WTC11 (cell line): ENCODE measurements at regions not wholly inside any gene's neighbourhood (a gene's known extent, or its start where the extent isn't known, plus 50 kb on each side); places are given as distances from the start of the nearest gene placed in this dataset.

Experiments used
- ATF1 ChIP-seq: sonication (generic); formaldehyde crosslinking; IDR thresholded peaks from 2 replicates; pipeline ENCODE4 v1.8.1; 2023; ENCODE audit warnings: mild to moderate bottlenecking, moderate library complexity, missing genetic modification reagents
- ESRRA ChIP-seq: sonication (generic); formaldehyde crosslinking; IDR thresholded peaks from 2 replicates; pipeline ENCODE4 v1.8.1; 2022; ENCODE audit warnings: mild to moderate bottlenecking, missing genetic modification reagents, borderline replicate concordance
- JUN ChIP-seq: sonication (generic); formaldehyde crosslinking; IDR thresholded peaks from 2 replicates; pipeline ENCODE4 v1.8.0; 2023; ENCODE audit warnings: mild to moderate bottlenecking, missing genetic modification reagents
- KAT7 ChIP-seq: sonication (generic); formaldehyde crosslinking; IDR thresholded peaks from 2 replicates; pipeline ENCODE4 v1.8.1; 2023; ENCODE audit warnings: missing genetic modification reagents, mild to moderate bottlenecking, borderline replicate concordance
- NR3C1 ChIP-seq: sonication (generic); formaldehyde crosslinking; conservative IDR thresholded peaks from 2 replicates; pipeline ENCODE4 v1.8.1; 2023; ENCODE audit warnings: low read depth, mild to moderate bottlenecking, missing genetic modification reagents
- SOX15 ChIP-seq: fragments of 250-450 bp; sonication (Bioruptor Pico); IDR thresholded peaks from 2 replicates; pipeline ENCODE4 v1.9.0; 2021; ENCODE audit warnings: mild to moderate bottlenecking
- TEAD4 ChIP-seq: sonication (generic); formaldehyde crosslinking; IDR thresholded peaks from 2 replicates; pipeline ENCODE4 v1.8.0; 2022; ENCODE audit warnings: mild to moderate bottlenecking, missing genetic modification reagents
- ZNF121 ChIP-seq: sonication (generic); formaldehyde crosslinking; IDR thresholded peaks from 2 replicates; pipeline ENCODE4 v1.8.0; 2023; ENCODE audit warnings: missing genetic modification reagents
- TF ChIP-seq, protein P1 (sequence below): fragments of 200-600 bp; IDR thresholded peaks from 2 replicates; pipeline ENCODE4 v1.8.0; 2022; ENCODE audit warnings: antibody characterized with exemption
- TF ChIP-seq, protein P2 (sequence below): sonication (generic); formaldehyde crosslinking; IDR thresholded peaks from 2 replicates; pipeline ENCODE4 v1.8.1; 2023; ENCODE audit warnings: mild to moderate bottlenecking, missing genetic modification reagents
- TF ChIP-seq, protein P3 (sequence below): sonication (generic); formaldehyde crosslinking; conservative IDR thresholded peaks from 2 replicates; pipeline ENCODE4 v1.8.1; 2022; ENCODE audit warnings: mild to moderate bottlenecking, missing genetic modification reagents

DNA sequence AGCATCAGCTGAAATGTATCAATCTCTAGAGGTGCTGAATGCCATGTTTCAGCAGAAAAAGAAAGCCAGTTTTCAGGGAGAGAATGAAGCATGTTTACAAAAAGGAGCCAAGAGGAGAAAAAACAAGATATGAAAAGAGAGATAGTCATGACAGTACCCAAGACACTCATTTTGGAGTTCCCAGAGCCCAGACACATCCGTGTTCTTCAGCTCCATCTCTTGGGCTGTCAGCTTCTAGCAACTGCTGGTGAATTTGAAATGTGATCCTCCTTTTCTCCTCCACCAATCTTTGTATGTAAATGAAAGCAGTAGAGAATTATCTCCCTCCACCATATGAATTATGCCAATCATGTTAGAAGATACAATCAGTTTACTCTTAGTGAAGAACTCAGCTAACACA, 93.0 kb upstream of the SLC25A36 start:
- TF ChIP-seq, protein P1, sequence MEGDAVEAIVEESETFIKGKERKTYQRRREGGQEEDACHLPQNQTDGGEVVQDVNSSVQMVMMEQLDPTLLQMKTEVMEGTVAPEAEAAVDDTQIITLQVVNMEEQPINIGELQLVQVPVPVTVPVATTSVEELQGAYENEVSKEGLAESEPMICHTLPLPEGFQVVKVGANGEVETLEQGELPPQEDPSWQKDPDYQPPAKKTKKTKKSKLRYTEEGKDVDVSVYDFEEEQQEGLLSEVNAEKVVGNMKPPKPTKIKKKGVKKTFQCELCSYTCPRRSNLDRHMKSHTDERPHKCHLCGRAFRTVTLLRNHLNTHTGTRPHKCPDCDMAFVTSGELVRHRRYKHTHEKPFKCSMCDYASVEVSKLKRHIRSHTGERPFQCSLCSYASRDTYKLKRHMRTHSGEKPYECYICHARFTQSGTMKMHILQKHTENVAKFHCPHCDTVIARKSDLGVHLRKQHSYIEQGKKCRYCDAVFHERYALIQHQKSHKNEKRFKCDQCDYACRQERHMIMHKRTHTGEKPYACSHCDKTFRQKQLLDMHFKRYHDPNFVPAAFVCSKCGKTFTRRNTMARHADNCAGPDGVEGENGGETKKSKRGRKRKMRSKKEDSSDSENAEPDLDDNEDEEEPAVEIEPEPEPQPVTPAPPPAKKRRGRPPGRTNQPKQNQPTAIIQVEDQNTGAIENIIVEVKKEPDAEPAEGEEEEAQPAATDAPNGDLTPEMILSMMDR, result no peak
- TF ChIP-seq ESRRA (CRISPR knock-in tag) (no peak), ATF1 (CRISPR knock-in tag) (no peak), KAT7 (CRISPR knock-in tag) (no peak), JUN (CRISPR knock-in tag) (no peak), TEAD4 (CRISPR knock-in tag) (no peak), NR3C1 (CRISPR knock-in tag) (no peak), ZNF121 (no peak), SOX15 (CRISPR knock-in tag) (no peak)
- TF ChIP-seq, protein P2, sequence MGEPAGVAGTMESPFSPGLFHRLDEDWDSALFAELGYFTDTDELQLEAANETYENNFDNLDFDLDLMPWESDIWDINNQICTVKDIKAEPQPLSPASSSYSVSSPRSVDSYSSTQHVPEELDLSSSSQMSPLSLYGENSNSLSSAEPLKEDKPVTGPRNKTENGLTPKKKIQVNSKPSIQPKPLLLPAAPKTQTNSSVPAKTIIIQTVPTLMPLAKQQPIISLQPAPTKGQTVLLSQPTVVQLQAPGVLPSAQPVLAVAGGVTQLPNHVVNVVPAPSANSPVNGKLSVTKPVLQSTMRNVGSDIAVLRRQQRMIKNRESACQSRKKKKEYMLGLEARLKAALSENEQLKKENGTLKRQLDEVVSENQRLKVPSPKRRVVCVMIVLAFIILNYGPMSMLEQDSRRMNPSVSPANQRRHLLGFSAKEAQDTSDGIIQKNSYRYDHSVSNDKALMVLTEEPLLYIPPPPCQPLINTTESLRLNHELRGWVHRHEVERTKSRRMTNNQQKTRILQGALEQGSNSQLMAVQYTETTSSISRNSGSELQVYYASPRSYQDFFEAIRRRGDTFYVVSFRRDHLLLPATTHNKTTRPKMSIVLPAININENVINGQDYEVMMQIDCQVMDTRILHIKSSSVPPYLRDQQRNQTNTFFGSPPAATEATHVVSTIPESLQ (CRISPR knock-in tag), result no peak
- TF ChIP-seq, protein P3, sequence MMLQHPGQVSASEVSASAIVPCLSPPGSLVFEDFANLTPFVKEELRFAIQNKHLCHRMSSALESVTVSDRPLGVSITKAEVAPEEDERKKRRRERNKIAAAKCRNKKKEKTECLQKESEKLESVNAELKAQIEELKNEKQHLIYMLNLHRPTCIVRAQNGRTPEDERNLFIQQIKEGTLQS (CRISPR knock-in tag), result no peak
